ENCODE measurements at regions not wholly inside any gene's neighbourhood (a gene's known extent, or its start where the extent isn't known, plus 50 kb on each side); places are given as distances from the start of the nearest gene placed in this dataset.
"Not testable (repeated sequence)": the region's sequence is repeated elsewhere in the genome, so short reads cannot be mapped to it uniquely, and the experiment has no call there.

GRCh38 chr1:224028802-224029201 is 85.1 kb upstream of the FBXO28 start:
- DNase-seq: not testable (repeated sequence)

GRCh38 chr1:224023122-224023521 is 90.8 kb upstream of the FBXO28 start:
- not testable (repeated sequence) for DNase-seq

GRCh38 chr1:224022249-224022970 is 91.5 kb upstream of the FBXO28 start:
- DNase-seq: not testable (repeated sequence)

DNA sequence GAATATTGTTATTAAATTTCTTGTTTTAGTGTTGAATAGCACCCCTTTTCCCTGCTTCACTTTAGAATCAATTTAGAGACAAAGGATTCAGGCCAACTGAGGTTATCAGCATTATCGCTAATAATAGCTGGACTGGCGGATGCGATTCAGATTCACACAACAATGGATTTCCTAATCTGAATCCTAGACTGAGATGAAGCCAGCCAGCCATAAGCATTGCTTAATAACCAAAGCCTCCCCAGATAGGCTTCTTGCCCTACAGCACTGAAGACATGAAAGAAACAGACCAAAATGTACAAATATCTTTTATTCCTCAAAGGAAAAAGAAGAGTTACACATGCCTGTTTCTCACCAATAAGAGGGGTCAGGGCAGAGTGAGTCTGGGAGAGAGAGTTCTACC is 94.0 kb upstream of the FBXO28 start:
- DNase-seq: not testable (repeated sequence)

- not testable (repeated sequence) for DNase-seq
These were observed 98.1 kb upstream of the FBXO28 start for GRCh38 chr1:224015782-224016181.

DNA sequence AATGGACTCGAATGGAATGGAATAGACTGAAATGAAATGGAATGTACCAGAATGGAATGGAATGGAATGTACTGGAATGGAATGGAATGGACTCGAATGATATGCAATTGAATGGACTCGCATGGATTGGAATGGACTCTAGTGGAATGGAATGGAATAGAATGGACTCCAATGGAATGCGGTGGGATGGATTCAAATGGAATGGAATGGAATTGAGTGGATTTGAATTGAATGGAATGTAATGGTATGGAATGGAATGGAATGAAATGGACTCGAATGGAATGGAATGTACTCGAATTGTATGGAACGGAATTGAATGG is 99.6 kb upstream of the FBXO28 start:
- no peak for DNase-seq

GRCh38 chr1:224013626-224014329 is 100.1 kb upstream of the FBXO28 start:
- not testable (repeated sequence) for DNase-seq

GRCh38 chr1:224012807-224013434 is 101.0 kb upstream of the FBXO28 start:
- DNase-seq: not testable (repeated sequence)

- DNase-seq: not testable (repeated sequence)
These were observed 101.7 kb upstream of the FBXO28 start for GRCh38 chr1:224012162-224012561.

- not testable (repeated sequence) for DNase-seq
These were observed 102.2 kb upstream of the FBXO28 start for GRCh38 chr1:224011751-224012150.

DNA sequence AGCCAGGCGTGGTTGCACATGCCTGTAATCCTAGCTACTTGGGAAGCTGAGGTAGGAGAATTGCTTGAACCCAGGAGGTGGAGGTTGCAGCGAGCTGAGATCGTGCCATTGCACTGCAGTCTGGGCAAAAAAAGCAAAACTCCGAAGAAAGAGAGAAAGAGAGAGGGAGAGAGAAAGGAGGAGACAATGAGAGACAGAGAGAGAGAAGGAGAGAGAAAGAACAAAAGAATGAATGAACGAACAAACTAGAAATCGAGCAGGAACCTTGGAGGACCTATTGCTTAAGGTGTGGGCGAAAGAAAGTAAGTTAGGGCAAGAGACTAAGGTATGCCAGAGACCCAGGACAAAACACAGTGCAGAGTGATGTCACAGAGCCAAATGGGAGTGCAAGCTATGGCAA is 102.8 kb upstream of the FBXO28 start:
- not testable (repeated sequence) for DNase-seq

DNA sequence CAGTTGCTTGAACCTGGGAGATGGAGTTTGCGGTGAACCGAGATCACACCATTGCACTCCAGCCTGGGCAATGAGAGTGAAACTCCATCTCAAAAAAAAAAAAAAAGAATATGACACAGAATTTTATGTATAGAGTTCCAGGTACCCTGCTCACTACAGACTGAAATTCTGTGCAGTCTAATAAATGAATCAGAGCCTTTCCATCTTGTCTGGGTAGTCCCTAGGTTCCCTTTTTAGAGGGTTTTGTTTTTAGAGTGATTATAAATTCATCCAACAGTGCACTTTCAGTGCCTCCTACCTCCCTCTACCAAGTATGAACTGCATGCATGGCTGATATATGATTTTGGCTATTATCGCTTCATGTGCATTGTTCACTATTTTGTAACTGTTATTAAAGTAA is 107.9 kb upstream of the FBXO28 start:
- DNase-seq: not testable (repeated sequence)

DNA sequence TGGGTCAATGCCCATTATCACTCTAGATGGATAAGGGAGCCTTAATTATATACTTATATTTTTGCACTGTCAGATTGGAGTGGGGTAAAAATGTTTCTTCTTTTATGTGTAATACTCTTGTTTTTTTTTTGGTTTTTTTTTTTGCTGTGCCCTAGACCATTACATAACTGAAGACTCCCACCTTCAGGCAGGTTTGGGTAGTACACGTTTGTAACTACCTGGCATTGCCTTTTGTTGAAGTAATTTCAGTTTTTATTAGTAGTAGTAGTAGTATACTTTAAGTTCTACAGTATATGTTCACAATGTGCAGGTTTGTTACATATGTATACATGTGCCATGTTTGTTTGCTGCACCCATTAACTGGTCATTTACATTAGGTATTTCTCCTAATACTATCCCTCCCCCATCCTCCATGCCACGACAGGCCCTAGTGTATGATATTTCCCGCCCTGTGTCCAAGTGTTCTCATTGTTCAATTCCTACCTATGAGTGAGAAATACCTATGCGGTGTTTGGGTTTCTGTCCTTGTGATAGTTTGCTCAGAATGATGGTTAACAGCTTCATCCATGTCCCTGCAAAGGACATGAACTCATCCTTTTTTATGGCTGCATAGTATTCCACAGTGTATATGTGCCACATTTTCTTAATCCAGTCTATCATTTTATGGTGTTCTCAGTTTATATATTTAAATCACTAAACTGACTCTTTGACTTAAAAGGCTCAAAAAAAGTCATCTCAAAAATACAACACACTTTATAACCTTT is 109.2 kb upstream of the FBXO28 start:
- DNase-seq: peak; percentile 67

- not testable (repeated sequence) for DNase-seq
These were observed 110.0 kb upstream of the FBXO28 start for GRCh38 chr1:224003896-224004295.

DNA sequence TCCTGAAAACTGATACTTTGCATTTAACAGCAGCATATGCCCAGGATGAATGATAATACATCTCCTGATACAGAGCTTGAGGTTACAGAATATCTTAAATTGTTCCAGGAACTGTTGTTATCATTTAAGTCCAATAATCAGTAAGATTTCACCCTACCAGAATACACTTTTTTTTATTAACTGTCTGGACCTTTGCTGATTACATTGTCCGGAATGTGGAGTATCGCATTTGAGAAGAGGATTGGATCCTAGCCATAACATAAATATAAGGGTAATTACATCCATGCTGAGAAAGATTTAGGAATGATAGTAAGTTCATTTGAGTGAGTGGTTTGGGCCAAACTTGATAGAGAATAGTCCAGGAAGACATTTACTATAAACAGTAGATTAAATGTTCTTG is 112.2 kb upstream of the FBXO28 start:
- not testable (repeated sequence) for DNase-seq

- not testable (repeated sequence) for DNase-seq
These were observed 114.2 kb upstream of the FBXO28 start for GRCh38 chr1:223999761-224000160.

DNA sequence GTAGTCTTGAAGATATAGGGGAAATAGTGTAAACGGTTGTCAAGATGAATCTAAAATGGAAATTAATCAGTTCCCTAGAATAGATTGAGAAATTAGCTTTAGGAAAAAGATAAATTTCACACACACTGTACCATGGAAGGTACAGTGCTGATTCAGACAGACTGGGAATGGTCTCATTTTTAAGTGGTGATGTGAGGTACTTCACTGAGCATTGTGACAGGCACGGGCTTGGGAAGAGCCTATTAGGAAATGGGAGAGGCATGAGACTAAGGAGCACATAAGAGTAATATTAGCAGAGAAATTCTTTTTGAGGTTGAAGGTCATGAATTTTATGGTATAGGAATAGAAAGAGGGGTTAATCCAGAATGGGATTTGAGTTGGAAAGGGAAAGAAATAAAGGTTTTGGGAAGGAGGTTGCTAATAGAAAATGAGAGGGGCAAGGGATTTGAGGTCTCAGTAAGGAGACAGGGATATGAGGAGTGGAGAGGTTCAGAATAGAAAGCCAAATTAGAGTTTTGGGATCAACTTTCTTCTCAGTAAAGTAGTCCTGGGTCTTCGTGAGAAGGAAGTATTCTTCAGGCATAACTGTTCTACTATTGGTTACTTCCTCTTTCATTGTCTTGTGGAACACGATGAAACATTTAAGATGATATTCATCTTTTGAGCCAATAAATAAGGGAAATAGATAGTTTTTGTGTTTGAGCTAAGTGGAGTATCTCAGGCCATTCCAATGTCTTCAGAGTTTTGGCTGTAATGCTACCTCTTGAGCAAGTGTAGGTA is 115.0 kb upstream of the FBXO28 start:
- not testable (repeated sequence) for DNase-seq

DNA sequence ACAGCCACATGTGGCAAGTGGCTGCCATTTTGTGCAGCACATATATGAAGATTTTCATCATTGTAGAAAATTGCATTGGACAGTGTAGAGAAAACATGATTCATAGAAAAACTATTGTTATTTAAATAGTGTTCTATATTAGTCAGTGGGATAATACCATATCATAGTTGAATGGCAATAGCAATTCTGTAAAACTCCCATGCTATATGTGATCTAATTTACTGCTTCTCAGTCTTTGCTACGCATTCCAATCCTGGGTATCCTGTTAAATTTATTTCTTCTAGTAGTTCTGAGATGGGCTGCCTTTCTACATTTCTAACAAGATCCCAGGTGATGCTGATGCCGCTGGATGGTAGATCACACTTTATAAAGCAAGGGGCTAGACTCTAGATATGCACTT is 117.5 kb upstream of the FBXO28 start:
- DNase-seq: not testable (repeated sequence)

GRCh38 chr1:223992456-223993246 is 121.3 kb upstream of the FBXO28 start:
- peak; percentile 100 for DNase-seq

DNA sequence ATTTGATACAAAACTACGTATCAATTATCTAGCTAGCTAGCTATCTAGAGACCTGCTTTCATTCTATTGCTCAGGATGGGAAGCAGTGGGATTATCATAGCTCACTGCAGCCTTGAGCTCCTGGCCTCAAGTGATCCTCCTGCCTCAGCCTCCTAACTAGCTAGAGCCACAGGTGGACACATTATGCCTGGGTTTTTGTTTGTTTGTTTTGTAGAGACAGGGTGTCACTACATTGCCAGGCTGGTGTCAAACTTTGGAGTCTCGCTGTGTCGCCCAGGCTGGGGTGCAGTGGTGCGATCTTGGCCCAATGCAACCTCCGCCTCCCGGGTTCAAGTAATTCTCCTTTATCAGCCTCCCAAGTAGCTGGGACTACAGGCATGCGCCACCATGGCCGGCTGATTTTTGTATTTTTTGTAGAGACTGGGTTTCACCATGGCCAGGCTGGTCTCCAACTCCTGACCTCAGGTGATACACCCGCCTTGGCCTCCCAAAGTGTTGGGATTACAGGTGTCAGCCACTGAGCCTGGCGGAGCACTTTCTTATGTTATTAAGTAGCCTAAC is 122.5 kb upstream of the FBXO28 start:
- not testable (repeated sequence) for DNase-seq

GRCh38 chr1:223961985-223962384 is 116.2 kb upstream of the TP53BP2 start:
- not testable (repeated sequence) for DNase-seq

Measured in activated effector memory CD4-positive, alpha-beta T cell treated with anti-CD3 and anti-CD28 coated beads, Interleukin-2, amount 50 U/mL, for 16 hours (primary cell).